Hepatic stellate cell (primary cell): ENCODE measurements at regions not wholly inside any gene's neighbourhood (a gene's known extent, or its start where the extent isn't known, plus 50 kb on each side); places are given as distances from the start of the nearest gene placed in this dataset.

Experiments
- DNase-seq: peaks from one replicate; pipeline ENCODE4 v3.0.0; 2011; ENCODE audit warnings: low spot score

DNA sequence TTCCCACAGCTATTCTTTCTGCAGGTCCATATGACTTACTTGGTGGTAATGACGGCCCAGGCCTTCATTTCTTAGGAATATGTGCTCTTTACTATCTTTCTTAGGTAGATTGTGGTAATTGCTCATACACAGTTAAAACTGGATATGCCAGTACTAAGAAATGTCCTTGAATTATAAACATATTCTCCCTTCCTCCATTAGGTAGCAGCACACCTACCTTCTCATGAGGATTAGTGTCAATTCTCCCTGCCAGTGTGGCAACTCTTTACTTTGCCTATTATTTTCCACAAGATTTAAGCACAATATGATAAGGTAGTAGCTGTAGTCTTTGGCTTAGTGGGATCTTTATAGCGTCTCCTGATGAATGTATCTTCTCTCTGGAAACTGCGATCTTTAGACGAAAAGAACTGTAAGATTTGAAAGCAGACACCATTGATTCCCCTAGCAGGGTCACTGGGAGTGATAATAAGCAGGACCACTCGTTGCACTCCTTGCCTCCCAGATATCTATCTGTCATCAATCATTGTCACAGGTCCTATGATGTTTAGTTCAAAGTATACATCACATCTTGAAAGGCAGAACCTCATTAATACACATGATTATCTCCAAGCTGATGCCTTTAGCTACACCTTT lies 1240.7 kb downstream of the C4orf33 start:
- no peak for DNase-seq

DNA sequence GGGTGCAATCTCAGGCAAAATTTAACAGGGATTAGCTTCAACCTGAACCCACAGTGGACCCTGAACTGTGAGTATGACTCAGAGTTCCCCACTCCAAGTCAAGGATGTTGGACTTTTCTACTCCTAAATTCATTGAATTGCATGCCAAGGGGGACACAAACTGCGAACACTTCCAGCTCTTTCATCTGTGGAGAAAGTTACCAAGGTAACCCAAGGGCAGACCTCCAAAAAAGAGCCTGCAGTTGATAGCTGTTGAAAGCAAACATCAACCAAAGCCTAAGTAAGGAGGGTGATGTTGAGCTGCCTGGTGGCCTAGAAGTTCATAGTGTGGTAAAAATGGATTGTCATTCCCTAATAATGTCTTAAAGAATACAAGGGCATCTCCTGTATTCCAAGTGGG lies 1242.9 kb downstream of the C4orf33 start:
- DNase-seq: no peak

DNA sequence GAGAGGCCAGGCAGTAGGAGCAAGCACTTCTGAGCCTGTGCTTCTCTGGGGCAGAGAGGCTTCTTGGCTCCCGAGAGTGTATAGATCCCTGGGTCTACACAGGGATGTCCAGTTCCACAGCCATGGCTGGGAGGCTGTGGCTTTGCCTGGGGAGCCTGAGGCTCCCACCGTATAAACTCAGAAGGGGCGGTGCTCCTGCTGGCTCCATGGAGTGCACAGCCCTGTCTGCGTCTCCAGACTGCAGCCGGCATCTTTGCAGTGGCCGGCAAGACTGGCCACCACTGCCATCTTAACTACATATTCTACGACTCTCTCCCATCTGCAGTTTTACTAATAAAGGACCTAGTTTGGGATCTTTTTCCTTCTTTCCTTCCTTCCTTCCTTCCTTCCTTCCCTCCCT lies 1253.8 kb downstream of the C4orf33 start:
- DNase-seq: no peak

DNA sequence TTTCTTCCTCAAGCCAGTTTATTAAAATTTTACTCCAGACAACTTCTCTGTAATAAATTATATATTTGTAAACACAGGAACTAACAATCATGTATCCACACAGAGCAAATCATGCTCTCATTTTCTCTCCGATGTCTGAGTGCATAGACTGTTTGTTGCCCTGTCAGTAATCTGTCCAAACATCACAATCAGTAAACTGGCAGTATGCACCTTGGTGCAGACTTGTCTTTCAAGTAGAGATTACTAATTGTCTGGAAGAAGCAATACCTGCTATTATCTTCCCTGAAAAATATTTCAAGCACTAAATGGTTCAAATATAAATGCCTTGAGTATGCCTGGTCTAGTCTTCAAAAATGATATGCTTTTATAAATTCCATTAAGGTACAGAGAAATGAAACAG lies 1260.9 kb downstream of the C4orf33 start:
- DNase-seq: no peak

DNA sequence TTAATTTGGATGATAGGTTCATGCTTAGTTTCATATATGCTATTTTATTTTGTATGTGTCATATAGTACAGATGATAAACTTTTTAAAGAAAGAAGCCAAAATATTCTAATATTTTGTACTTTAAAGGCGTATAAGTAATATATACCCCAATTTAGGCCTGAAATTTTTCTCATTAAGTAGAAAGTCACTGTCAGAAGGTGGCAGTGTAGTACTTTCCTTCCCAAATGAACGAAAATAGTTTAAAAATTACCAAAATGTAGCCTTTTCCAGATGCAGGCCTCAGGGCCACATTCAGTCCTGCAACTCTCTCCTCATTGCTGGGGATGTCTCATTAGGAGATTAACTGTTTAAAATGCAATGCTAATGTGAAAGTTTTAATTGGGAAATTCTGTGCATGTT lies 1263.6 kb downstream of the C4orf33 start:
- peak; percentile 14 for DNase-seq

DNA sequence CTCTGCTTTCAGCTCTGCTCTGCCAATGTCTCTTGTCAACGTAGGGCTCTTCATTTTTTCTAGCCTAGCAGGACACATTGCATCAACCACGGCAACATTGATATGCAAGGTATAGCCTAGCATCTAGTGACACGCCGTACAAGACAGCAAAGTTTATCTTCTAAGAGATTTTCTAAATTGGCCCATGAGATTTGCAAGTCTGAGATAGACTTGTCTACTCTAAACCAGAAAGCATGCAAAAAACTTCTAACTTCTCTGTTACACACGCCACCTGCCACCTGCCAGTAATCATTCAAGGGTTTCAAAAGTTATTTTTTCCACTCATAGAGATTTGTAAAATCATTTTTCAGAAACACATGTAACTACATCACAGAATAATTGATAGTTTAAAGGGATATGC lies 1265.7 kb downstream of the C4orf33 start:
- no peak for DNase-seq

DNA sequence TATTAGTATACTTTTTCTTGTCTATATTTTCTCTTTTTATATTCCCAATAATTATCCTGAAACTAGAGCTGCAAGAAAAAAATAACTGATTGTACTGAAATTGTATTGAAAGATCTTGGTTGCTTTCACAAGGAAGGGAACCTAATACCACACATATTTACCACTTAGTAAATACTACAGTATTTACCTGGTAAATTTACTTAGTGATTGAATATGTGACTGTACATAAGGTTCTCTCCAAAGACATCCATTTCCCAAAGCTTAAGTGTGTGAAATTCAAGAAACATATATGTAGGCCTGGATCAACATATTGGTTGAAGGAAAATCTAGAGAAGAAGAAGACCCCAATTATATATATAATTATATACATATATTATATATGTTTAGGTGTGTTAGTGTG lies 1272.7 kb downstream of the C4orf33 start:
- no peak for DNase-seq

DNA sequence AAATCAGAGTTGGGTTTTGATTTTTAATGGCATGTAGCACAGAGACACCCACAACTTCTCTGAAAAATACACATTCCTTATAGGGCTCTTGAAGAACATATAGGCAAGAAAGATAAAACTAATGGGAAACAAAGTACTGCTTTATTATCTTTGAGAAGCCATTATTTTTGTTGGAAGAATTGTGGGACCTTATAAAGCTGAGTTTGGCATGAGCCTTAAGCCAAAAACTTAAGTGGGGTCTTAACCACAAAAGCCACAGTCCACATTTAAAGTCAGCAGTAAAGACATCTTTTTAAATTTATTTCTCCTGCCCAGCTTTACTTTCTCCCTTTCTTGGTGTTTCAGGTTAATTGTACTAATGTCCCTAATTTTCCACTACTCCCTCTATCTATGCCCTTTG lies 1297.3 kb downstream of the C4orf33 start:
- no peak for DNase-seq

DNA sequence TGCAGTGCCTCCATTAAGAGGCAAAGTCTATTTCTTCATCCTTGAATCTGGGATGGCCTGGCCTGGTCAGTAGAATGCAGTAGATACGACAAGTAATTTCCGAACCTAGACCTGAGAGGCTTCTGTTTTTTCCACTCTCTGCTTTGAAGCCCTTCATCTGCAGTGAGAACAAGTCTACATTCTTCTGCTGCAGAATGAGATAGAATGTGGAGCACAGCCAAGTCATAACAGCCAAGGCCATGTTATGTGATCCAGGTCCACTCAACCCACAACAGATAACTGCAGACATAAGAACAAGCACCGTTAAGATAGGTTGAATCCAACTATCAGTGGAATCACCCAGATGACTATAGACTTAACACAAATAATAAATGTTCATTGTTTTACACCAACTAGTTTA lies 1297.7 kb downstream of the C4orf33 start:
- DNase-seq: peak; percentile 6

DNA sequence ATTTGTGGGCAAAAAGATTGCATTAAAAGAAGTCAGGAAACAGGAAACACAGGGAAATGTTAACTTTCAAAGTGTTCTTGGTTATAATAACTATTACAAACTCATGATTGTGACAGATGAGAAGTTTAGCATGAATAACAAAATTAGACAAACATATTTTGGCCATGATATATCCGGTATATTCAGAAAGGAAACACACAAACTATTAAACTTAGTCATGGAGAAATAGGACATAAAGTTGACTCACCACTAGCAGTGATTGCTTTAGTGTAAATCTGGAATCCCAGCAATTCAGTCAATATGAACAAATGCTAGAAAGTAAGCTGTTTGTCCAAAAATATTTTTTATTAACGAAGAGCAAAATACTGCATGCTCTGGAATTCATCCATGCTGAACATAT lies 1299.9 kb downstream of the C4orf33 start:
- DNase-seq: peak; percentile 43

DNA sequence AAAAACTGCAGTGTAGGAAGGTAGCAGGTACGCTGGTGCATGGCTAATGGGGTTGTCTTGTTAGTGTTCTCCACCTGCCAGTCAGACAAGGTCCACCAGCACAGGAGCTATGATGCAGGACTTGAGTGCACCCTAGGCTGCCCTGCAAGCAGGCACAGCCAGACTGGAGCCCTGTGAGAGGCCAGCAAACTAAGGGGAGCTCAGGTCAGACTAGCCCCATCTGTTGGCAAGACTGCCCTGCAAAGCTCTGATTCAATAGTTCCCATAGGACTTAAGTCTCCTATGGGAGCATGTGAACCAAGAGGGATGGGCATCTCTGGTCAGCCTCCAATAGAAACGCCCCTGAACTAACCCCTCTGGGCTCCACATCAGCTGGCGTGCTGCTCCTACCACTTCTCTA lies 1307.3 kb downstream of the C4orf33 start:
- DNase-seq: no peak

DNA sequence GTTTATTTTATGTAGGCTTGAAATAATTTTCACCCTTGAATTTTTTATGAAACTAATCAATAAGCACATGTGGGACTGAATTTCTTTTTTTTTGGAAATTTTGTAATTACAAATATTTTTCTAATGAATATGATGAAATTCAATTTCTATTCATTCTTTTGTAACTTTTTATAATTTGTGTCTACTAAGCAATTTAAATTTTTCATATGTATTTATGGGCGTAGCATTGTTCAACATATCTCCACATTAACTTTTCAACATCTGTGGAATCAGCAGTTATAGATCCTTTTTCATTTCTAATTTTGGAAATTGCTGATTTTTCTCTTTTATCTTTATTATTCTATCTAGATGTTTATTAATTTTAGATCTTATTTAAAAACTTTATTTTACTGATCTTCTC lies 1320.3 kb downstream of the C4orf33 start:
- DNase-seq: no peak

DNA sequence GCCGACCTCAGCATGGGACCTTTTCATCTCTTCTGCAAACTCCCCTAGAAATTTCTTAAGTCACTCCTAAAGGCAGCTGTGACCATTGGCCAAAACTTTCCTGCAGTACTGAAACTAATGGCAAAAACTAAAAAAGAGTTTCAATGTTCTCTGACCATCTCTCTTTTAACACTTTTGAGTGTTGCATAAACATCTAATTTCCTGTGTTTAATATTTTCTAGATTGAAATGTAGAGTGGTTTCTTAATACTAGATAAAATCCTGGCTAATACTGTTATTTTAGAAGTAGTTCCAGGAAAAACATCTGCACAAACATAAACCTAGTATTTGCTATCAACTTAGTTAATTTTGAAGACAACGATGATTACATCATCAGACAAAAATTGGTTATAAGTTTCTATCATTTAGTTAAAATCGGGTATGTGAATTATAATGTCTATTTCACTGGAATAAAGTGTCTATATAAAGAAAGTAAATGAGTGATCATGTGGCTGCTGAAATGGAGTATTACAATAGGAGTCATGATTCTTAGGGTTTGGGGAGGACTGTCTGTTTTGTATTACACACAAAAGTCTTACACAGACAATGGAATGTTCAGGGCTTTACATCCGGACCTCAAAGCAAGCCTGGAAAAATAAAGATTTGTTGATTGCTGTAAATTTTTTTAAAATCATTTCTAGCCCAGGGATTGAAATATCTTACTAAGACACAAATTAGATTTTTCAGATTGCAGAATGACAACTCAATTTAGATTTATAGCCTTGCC lies 1323.4 kb downstream of the C4orf33 start:
- no peak for DNase-seq

DNA sequence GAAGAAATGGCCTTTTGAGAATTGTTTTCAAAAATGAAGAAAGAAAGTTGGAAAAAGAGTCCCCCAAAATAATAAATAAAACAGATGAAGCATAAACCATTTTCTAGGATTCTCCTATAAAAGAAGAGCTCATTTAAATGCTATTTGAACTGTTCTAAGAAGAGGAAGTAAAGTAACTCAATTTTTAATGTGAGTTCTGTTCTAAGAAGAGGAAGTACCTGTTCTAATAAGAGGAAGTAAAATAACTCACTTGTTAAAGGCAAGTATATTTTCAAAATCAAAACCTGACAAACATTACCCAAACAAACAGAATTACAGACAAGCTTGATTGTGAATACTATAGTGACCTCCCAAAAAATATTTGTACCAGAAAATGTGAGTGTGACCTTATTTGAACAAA lies 1326.3 kb downstream of the C4orf33 start:
- no peak for DNase-seq

DNA sequence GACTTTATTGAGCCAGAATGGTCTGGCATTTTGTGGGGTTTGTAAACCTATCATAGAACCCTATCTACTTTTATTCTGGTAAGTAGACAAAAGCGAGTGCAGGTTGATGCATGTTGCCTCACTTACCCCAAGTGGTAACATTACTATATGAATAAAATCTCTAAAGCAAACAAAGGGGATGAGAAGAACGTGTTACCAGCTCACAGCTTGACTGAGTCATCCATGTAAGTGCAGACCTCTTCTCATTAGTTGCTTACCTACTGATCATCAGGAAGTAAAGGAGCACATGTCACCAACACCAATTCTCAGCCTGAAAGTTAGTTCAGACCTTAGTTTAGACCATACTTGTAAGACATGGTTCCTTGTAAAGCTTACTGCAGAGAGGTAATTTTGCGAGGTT lies 1328.3 kb downstream of the C4orf33 start:
- no peak for DNase-seq

DNA sequence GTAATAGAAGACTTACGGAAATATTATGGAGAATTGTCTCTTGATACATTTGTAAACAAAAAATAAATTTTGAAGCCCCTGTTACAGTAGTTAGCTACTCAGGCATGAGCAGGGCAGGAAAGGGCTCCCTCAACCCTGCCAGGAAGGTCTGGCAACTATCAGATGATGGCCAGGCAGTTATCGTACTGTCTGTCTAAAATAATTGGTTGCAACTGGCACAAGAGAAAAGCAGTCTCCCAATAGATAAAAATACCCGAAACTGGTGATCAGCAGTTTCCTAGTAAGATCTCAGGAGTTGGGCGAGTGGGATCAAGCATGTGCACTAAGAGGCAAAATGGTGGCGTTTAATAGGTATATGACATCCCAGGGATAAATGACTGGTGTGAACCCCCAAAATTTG lies 1336.3 kb downstream of the C4orf33 start:
- no peak for DNase-seq

DNA sequence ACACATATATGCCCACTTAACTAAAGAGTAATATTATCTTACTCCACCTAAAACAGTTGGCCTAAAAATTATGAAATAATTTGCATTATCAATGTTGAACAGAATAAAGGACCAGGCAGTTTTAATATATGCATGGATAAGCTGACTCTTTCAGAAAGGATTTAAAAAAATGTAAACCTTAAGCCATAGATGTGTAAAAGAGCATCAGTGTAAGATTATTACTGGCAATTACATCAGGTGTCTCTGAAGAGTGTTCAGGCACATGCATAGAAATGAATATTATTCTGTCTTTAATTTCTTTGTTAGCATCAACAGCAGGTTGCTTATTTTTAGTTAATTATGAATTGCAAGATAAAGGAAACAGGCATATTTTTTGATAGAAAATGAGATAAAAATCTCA lies 1353.8 kb downstream of the C4orf33 start:
- DNase-seq: no peak

DNA sequence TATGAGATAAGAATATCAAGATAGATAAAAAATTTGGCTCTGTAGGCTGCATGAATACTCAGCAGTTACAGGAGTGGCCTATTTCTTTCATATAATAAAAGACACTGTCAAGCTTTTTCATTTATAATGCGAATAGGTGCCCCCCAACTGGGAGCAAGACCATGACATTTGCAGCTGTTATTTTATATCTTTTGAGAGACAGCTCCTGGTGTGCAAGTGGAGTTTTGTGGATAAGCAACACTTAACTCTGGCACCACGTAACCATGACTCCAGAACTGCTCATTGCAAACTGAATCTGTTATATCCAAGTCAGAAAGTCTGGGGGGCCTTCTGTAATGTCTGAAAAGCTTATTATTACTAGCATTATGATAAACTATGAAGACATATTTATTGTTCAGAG lies 1372.4 kb downstream of the C4orf33 start:
- no peak for DNase-seq

DNA sequence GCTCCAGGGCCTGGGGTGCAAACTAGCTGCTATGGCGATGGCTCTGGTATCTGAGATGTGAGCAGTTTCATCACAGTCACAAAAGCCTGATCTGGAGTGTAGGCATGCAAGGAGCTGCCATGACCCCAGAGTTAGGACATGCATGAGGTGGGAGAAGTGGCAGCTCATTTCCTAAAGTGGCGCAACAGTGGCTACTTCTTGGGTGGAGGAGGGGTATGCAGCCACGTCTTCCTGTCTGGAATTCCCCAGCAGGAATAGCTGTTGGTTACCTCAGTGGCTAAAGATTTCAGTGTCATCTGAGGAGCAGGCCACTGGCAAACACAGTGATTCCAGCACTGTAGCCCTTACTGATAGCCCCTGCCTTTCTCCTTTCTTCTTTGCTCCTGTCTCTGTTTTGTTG lies 1382.5 kb downstream of the C4orf33 start:
- peak; percentile 0 for DNase-seq

DNA sequence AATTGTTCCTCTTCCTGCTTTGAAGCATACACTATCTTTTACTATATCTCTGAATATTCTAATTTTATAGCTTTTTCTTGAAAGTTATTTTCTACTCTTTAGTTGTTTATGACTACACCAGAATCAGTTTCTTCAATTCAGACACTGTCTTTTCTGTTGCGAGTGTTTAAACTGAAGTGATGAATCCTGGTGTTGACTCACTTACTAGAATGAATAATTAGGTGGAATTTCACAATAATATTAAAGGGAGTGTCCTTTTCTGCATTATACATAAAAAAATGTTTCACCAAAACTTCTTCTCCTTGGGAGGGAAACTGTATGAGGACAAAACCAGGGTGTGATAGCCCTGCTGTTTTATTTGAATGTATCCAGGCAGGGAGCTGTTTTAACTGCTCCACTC lies 1383.1 kb downstream of the C4orf33 start:
- no peak for DNase-seq

DNA sequence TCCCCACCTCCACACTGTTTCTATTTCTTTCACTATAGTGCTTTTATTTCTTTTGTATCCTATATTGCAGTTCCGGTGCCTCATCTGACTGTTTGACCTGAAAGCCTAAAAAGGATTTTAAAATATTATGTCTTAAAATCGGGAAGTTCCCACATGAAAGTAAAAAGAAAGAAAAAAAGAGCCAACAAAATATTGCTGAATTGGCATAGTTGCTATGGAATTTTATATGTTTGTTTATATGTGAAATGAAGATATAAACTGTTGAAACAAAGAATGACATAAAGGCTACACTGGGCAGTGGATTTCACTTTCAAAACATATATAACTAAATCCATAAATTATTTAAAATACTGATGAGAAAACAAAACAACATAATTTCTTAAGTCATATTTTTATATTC lies 1383.7 kb downstream of the C4orf33 start:
- DNase-seq: no peak

DNA sequence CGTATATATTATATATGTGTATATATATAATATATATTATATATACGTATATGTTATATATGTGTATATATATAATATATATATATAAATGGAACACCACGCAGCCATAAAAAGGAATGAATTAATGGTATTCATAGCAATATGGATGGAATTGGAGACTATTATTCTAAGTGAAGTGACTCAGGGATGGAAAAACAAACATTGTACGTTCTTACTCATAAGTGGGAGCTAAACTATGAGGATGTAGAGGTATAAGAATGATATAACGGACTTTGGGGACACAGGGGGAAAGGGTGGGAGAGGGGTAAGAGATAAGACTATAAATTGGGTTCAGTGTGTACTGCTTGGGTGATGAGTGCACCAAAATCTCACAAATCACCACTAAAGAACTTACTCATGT lies 1388.9 kb downstream of the C4orf33 start:
- no peak for DNase-seq

DNA sequence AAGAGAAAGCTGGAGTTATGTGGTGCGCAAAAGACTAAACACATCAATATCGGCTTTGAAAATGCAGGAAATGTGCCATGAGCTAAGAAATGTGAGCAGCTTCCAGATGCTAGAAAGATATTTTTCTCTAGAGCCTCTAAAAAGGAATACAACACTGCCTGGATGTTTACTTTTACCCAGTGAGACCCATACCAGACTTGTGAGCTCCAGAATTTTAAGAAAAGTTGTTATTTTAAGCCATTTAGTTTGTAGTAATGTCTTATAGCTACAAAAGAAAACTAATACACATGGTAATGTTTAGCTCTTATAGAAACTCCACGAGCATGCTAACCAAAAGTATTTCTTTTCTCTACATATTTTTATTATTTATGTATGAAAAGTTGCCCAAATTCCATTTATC lies 1389.4 kb downstream of the C4orf33 start:
- no peak for DNase-seq

DNA sequence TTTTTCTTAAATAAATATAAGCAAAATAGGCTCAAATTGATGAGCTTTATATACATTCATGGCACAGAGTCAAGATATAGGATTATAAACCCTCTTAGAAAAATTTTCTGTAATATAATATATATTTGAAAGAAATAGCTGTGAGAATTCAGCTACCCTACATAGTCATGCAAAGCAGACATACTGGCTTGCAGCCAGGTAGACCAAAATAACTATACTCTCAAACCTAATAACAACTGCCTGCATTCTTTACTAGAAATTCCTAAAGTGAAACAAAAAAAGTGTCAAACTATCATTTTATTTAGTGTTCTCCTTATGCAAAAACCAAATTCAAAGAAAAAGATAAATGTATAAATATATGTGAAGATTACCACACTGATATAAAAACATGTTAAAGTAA lies 1390.2 kb downstream of the C4orf33 start:
- DNase-seq: no peak
